Right lobe of liver (tissue), 6 donors: ENCODE measurements at regions not wholly inside any gene's neighbourhood (a gene's known extent, or its start where the extent isn't known, plus 50 kb on each side); places are given as distances from the start of the nearest gene placed in this dataset.
"Not testable (repeated sequence)": the region's sequence is repeated elsewhere in the genome, so short reads cannot be mapped to it uniquely, and the experiment has no call there.

Experiments used
- ATAC-seq, 4 donors: fragments of 200-7000 bp; cut with Tn5 transposase; one replicate each; pipeline ENCODE4 v1.9.1; 2020; ENCODE audit warnings: mild to moderate bottlenecking in 4 of 4, moderate library complexity in 4 of 4
- DNase-seq, 3 donors: peaks; one replicate each; pipeline ENCODE4 v3.0.0-alpha.2; 2020
- H3K27ac ChIP-seq, 3 donors: fragments of 200-600 bp; one replicate each; pipeline ENCODE4 v1.8.0; 2022
- H3K27me3 ChIP-seq, 2 donors: fragments of 200-600 bp; one replicate each; pipeline ENCODE4 v1.8.0; 2022
- H3K36me3 ChIP-seq, 4 donors: fragments of 200-600 bp; sonication (generic) in 1 of 4; one replicate each; pipeline versions ENCODE4 v1.5.1 to v1.8.0; 2017 to 2022; ENCODE audit warnings: control low read depth in 1 of 4
- H3K4me1 ChIP-seq, 4 donors: fragments of 200-600 bp; sonication (generic) in 1 of 4; one replicate each; pipeline versions ENCODE4 v1.5.1 to v1.8.0; 2017 to 2022; ENCODE audit warnings: control low read depth in 1 of 4
- H3K4me3 ChIP-seq, 3 donors: fragments of 200-600 bp; one replicate each; pipeline ENCODE4 v1.8.0; 2022
- H3K9me3 ChIP-seq, 4 donors: fragments of 200-600 bp; sonication (generic) in 1 of 4; one replicate each; pipeline versions ENCODE4 v1.5.1 to v1.8.0; 2017 to 2022; ENCODE audit warnings: control low read depth in 1 of 4
- POLR2A ChIP-seq: fragments of 450-650 bp; IDR thresholded peaks from one replicate; pipeline ENCODE4 v1.6.1; 2017; ENCODE audit warnings: antibody characterized with exemption, mild to moderate bottlenecking
- WGBS: methylation state at CpG from one replicate; pipeline ENCODE4 v1.1.6; 2018; ENCODE audit warnings: low coverage, low lambda C conversion rate; ENCODE audit not compliant: insufficient coverage; ENCODE audit errors: missing lambda C conversion rate; 5-methylcytosine and 5-hydroxymethylcytosine counted together
- intact Hi-C, 2 donors: fragments of 100-400 bp; cut with DNase I; formaldehyde crosslinking; loops; one replicate each; pipeline versions ENCODE4 v1.11.2 to v1.14.1; 2022
- TF ChIP-seq, protein P1 (sequence below), 4 donors: fragments of 200-600 bp in 3 of 4; fragments of 450-650 bp in 1 of 4; IDR thresholded peaks; one replicate each; pipeline versions ENCODE4 v1.5.1 to v1.8.0; 2016 to 2022; ENCODE audit warnings: antibody characterized with exemption in 4 of 4, mild to moderate bottlenecking in 2 of 4
- donor health status: DM: no; HTN: yes; CAD: no.
- donor health status: DM: no; HTN: no; CAD: no.
- donor health status: DM: no; HTN: no; CAD: no.
- donor health status: DM: no; HTN: yes; CAD: no.
- donor health status: DM: no; HTN: yes; CAD: no.

GRCh38 chr10:126749015-126749655 is 78.6 kb upstream of the C10orf90 start:
- DNase-seq, result peak; percentile 71 to 79 (median 78)

GRCh38 chr10:126754966-126755365 is 84.5 kb upstream of the C10orf90 start:
- H3K27ac ChIP-seq, result no peak overlapping the region
- 37% methylated on average over 3 of the region's 10 CpGs for WGBS
- intact Hi-C loops, result no loop called here

More at GRCh38 chr10:126749015-126749655, 78.6 kb upstream of the C10orf90 start:
- 10% methylated on average over 2 of the region's 5 CpGs for WGBS
- Histone ChIP-seq H3K9me3 (no peaks in the 10 kb centered on the region), H3K4me3 (no peak overlapping the region), H3K27ac (no peak overlapping the region), H3K4me1 (no peaks in the 10 kb centered on the region), H3K27me3 (no peaks in the 10 kb centered on the region), H3K36me3 (no peaks in the 10 kb centered on the region)
- intact Hi-C loops, result no loop called here
- peak; percentile 91 to 96 (median 95) for ATAC-seq
- TF ChIP-seq, protein P1, sequence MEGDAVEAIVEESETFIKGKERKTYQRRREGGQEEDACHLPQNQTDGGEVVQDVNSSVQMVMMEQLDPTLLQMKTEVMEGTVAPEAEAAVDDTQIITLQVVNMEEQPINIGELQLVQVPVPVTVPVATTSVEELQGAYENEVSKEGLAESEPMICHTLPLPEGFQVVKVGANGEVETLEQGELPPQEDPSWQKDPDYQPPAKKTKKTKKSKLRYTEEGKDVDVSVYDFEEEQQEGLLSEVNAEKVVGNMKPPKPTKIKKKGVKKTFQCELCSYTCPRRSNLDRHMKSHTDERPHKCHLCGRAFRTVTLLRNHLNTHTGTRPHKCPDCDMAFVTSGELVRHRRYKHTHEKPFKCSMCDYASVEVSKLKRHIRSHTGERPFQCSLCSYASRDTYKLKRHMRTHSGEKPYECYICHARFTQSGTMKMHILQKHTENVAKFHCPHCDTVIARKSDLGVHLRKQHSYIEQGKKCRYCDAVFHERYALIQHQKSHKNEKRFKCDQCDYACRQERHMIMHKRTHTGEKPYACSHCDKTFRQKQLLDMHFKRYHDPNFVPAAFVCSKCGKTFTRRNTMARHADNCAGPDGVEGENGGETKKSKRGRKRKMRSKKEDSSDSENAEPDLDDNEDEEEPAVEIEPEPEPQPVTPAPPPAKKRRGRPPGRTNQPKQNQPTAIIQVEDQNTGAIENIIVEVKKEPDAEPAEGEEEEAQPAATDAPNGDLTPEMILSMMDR (IDR thresholded peaks at IDR 0.05), result peak; percentile 56 to 87 (median 83)
- TF ChIP-seq POLR2A, result no peak

DNA sequence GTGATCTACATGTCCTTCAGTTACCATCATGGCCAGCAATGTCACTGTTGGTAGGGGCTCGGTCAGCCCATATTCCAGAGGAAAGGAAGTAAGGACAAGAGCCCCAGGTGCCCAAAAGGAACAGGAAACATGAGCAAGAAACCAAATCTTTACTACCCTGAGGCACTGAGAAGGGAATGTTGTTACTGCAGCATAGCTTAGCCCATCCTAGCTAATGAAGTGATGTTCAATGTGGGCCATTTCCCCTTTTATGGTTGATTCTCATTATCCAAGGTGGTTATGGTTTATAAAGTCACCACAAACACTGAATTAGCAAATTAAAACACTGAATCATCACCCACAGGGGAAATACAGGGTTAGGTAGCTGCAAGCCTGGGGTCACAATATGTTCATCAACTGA is 88.4 kb upstream of the C10orf90 start:
- WGBS, result no CpG with 5 or more reads among the region's 1 CpG
- Histone ChIP-seq H3K4me1 (no peaks in the 10 kb centered on the region), H3K27me3 (no peaks in the 10 kb centered on the region), H3K27ac (no peak overlapping the region), H3K4me3 (no peak overlapping the region), H3K36me3 (no peaks in the 10 kb centered on the region), H3K9me3 (no peaks in the 10 kb centered on the region)
- no peak for ATAC-seq
- DNase-seq, result no peak
- intact Hi-C loops, result no loop called here
- TF ChIP-seq POLR2A, result no peak
- TF ChIP-seq, protein P1 (IDR thresholded peaks at IDR 0.05), result no peak

More at GRCh38 chr10:126754966-126755365, 84.5 kb upstream of the C10orf90 start:
- H3K4me3 ChIP-seq, result no peak overlapping the region
- H3K4me1 ChIP-seq, result no peaks in the 10 kb centered on the region
- no peaks in the 10 kb centered on the region for H3K27me3 ChIP-seq
- TF ChIP-seq, protein P1 (IDR thresholded peaks at IDR 0.05), result no peak
- TF ChIP-seq POLR2A, result no peak
- no peaks in the 10 kb centered on the region for H3K36me3 ChIP-seq
- ATAC-seq (no peak), DNase-seq (no peak)
- H3K9me3 ChIP-seq, result no peaks in the 10 kb centered on the region

DNA sequence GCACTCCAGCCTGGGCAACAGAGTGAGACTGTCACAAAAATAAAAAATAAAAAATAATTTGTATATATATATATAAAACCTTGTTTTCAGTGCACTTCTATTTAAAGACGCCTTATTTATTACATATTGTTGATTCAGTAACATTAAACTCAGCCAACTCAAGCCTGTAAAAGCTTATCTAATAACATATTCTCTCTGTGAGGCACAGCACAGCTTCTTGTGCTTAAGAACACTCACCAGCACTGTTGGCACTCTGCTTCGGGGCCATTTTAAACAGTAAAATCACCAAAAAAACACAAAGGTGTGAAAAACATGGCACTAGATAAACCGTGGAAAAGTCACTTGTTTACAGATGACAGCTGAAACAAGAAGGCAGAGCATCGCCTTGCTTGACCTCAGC is 89.0 kb upstream of the C10orf90 start:
- no peaks in the 10 kb centered on the region for H3K36me3 ChIP-seq
- TF ChIP-seq, protein P1 (IDR thresholded peaks at IDR 0.05), result no peak
- TF ChIP-seq POLR2A, result no peak
- DNase-seq, result no peak
- 53% methylated on average over 4 of the region's 4 CpGs for WGBS
- H3K4me3 ChIP-seq, result no peak overlapping the region
- H3K27me3 ChIP-seq, result no peaks in the 10 kb centered on the region
- no peaks in the 10 kb centered on the region for H3K9me3 ChIP-seq
- intact Hi-C loops, result no loop called here
- no peak overlapping the region for H3K27ac ChIP-seq
- ATAC-seq, result no peak
- H3K4me1 ChIP-seq, result no peaks in the 10 kb centered on the region

- intact Hi-C loops, H3K36me3 ChIP-seq, H3K27ac ChIP-seq, ATAC-seq, H3K27me3 ChIP-seq, H3K4me1 ChIP-seq, H3K4me3 ChIP-seq, H3K9me3 ChIP-seq, DNase-seq: not testable (repeated sequence)
- WGBS, result no CpG with 5 or more reads among the region's 6 CpGs
Measured at GRCh38 chr10:126766646-126767045, 96.2 kb upstream of the C10orf90 start.
